Naive thymus-derived CD4-positive, alpha-beta T cell (primary cell): ENCODE measurements at regions not wholly inside any gene's neighbourhood (a gene's known extent, or its start where the extent isn't known, plus 50 kb on each side); places are given as distances from the start of the nearest gene placed in this dataset.

Experiments
- ATAC-seq: fragments of 150-1000 bp; cut with Tn5 transposase; 2 replicates; pipeline ENCODE4 v1.10.0; 2021; ENCODE audit warnings: mild to moderate bottlenecking, moderate library complexity
- CTCF ChIA-PET: fragments of 350-600 bp; sonication (Branson Sonifier 250); formaldehyde crosslinking; loops from one replicate; lab custom pipeline; 2021; ENCODE audit warnings: antibody characterized with exemption; lab: Charles Lee
- POLR2A ChIA-PET: fragments of 350-600 bp; sonication (Branson Sonifier 250); formaldehyde crosslinking; loops from one replicate; lab custom pipeline; 2021; ENCODE audit warnings: antibody characterized with exemption, inconsistent platforms; lab: Charles Lee
- DNase-seq, 9 donors: peaks; one replicate each; pipeline versions ENCODE4 v3.0.0 to v3.0.0-alpha.2; 2020 to 2022; ENCODE audit warnings: mixed read lengths in 1 of 9
- H3K27ac ChIP-seq: one replicate; pipeline ENCODE4 v1.7.0; 2013; ENCODE audit warnings: mild to moderate bottlenecking, low read depth, low read length, moderate library complexity
- H3K27me3 ChIP-seq, 2 donors: one replicate each; pipeline ENCODE4 v1.7.0; 2013; ENCODE audit warnings: low read length in 2 of 2, mild to moderate bottlenecking in 2 of 2, moderate library complexity in 2 of 2; ENCODE audit not compliant: control insufficient read depth in 2 of 2, insufficient read depth in 2 of 2
- H3K36me3 ChIP-seq, 3 experiments: 1 replicate in 2 of 3; 2 replicates in 1 of 3; pipeline ENCODE4 v1.7.0; 2013; ENCODE audit warnings: low read length in 3 of 3, mild to moderate bottlenecking in 3 of 3, moderate library complexity in 1 of 3; ENCODE audit not compliant: insufficient read depth in 3 of 3, control insufficient read depth in 2 of 3
- H3K4me1 ChIP-seq, 2 donors: one replicate each; pipeline ENCODE4 v1.7.0; 2013; ENCODE audit warnings: low read length in 2 of 2, mild to moderate bottlenecking in 2 of 2, moderate library complexity in 1 of 2; ENCODE audit not compliant: control insufficient read depth in 2 of 2, insufficient read depth in 2 of 2
- H3K4me3 ChIP-seq: 2 replicates; pipeline ENCODE4 v1.7.0; 2013; ENCODE audit warnings: mild to moderate bottlenecking, low read length
- H3K9me3 ChIP-seq, 3 experiments: 1 replicate in 2 of 3; 2 replicates in 1 of 3; pipeline ENCODE4 v1.7.0; 2013; ENCODE audit warnings: low read length in 3 of 3; ENCODE audit not compliant: control insufficient read depth in 2 of 3
- H3K27ac Mint-ChIP-seq, 9 donors: one replicate each; pipeline ENCODE4 v1.8.0; 2020 to 2022; ENCODE audit warnings: mixed read lengths in 9 of 9, mild to moderate bottlenecking in 8 of 9, moderate library complexity in 5 of 9, inconsistent platforms in 2 of 9
- H3K27me3 Mint-ChIP-seq, 5 donors: one replicate each; pipeline ENCODE4 v1.8.0; 2021 to 2022; ENCODE audit warnings: mixed read lengths in 5 of 5, mild to moderate bottlenecking in 1 of 5
- H3K36me3 Mint-ChIP-seq, 5 donors: one replicate each; pipeline ENCODE4 v1.8.0; 2020 to 2022; ENCODE audit warnings: mixed read lengths in 5 of 5, mild to moderate bottlenecking in 3 of 5, inconsistent platforms in 1 of 5
- H3K4me1 Mint-ChIP-seq, 7 donors: one replicate each; pipeline ENCODE4 v1.8.0; 2020 to 2022; ENCODE audit warnings: mixed read lengths in 7 of 7, mild to moderate bottlenecking in 3 of 7, inconsistent platforms in 1 of 7
- H3K4me3 Mint-ChIP-seq, 10 donors: one replicate each; pipeline ENCODE4 v1.8.0; 2020 to 2022; ENCODE audit warnings: mild to moderate bottlenecking in 10 of 10, mixed read lengths in 10 of 10, moderate library complexity in 6 of 10, inconsistent platforms in 2 of 10
- H3K9me3 Mint-ChIP-seq, 11 donors: one replicate each; pipeline ENCODE4 v1.8.0; 2020 to 2022; ENCODE audit warnings: mixed read lengths in 11 of 11, mild to moderate bottlenecking in 4 of 11, inconsistent platforms in 1 of 11, moderate library complexity in 1 of 11
- intact Hi-C, 2 donors: fragments of 100-400 bp; cut with micrococcal nuclease; formaldehyde crosslinking; loops; one replicate each; pipeline ENCODE4 v1.15.1; 2023

DNA sequence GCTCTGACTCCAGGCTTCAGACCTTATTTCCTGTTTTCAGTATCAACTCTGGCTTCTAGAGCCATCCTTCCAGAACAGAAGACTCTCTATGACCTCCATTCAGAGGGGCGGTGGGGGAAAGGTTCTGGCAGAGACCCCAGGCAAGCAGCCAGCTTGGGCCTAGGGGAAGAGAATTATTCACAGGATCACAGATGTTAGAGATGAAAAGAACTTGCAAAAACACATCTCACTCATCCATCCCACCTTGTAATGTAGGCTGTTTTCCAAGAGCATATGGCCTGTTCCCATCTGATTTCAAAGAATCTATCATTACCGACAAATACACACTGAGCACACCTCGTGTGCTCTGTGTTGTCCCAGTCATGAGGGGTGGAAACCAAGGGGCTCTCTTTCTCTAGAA, 131.9 kb downstream of the GRIN2B start:
- Mint-ChIP-seq H3K27me3 (peaks cover 0 to 16% (median 10%) of the 10 kb centered on the region in 5 donors), H3K4me3 (no peak overlapping the region), H3K4me1 (no peaks in the 10 kb centered on the region), H3K36me3 (no peaks in the 10 kb centered on the region), H3K27ac (no peak overlapping the region), H3K9me3 (peaks cover 0 to 3% (median 0%) of the 10 kb centered on the region in 11 donors)
- intact Hi-C loops = no loop called here
- no peak for ATAC-seq
- ChIA-PET CTCF (no interaction called here), POLR2A (no interaction called here)
- Histone ChIP-seq H3K9me3 (no peaks in the 10 kb centered on the region), H3K36me3 (no peaks in the 10 kb centered on the region), H3K4me1 (no peaks in the 10 kb centered on the region), H3K4me3 (no peak overlapping the region), H3K27ac (no peak overlapping the region), H3K27me3 (no peaks in the 10 kb centered on the region)
- DNase-seq = no peak

DNA sequence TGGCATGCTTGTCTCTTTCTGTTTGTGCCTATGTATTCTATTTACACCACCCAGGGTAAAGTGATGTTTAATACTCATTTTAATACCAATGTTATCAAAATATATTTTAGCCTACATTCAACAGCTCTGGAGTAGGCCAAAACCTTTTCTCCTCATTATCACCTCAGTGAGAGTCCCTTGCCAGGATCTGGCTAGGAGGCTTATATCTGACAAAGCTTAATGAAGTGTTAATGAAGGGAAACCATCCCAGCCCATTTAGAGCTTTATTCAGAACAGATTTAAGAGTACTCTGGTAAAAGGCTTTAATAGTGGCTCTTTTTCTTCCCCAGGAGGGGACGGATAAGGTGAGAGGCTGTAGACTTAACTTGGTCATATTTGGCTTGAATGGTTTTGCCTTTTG, 137.6 kb downstream of the GRIN2B start:
- H3K27ac Mint-ChIP-seq = no peak overlapping the region
- intact Hi-C loops = no loop called here
- POLR2A ChIA-PET = no interaction called here
- Histone ChIP-seq H3K27me3 (no peaks in the 10 kb centered on the region), H3K4me3 (no peak overlapping the region), H3K36me3 (no peaks in the 10 kb centered on the region), H3K27ac (no peak overlapping the region), H3K9me3 (no peaks in the 10 kb centered on the region), H3K4me1 (no peaks in the 10 kb centered on the region)
- no peaks in the 10 kb centered on the region for H3K36me3 Mint-ChIP-seq
- no peaks in the 10 kb centered on the region for H3K4me1 Mint-ChIP-seq
- DNase-seq = no peak
- no peak overlapping the region for H3K4me3 Mint-ChIP-seq
- ATAC-seq = no peak
- H3K9me3 Mint-ChIP-seq = peaks cover 0 to 1% (median 0%) of the 10 kb centered on the region in 11 donors
- H3K27me3 Mint-ChIP-seq = peaks cover 0 to 15% (median 13%) of the 10 kb centered on the region in 5 donors
- CTCF ChIA-PET = no interaction called here

DNA sequence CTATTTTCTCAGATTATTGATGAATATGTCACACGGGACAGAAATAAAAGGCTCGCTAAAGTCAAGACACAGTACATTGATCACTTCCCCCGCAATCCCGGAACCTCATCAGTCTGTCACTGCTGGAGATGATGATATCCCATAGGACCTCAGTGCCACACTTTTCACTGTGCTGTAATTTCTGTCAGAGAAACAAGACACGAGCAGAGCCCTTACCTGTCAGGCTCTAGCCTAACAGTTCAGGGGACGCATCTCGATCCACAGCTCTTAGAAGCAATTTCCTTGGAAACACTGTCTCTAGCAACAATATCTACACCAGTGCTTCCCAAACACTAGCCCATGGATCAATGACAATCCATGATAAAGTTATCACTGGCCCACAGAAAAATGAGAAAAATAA, 140.0 kb downstream of the GRIN2B start:
- peaks cover 0 to 3% (median 0%) of the 10 kb centered on the region in 11 donors for H3K9me3 Mint-ChIP-seq
- no peaks in the 10 kb centered on the region for H3K4me1 Mint-ChIP-seq
- Histone ChIP-seq H3K4me3 (no peak overlapping the region), H3K27ac (no peak overlapping the region), H3K27me3 (no peaks in the 10 kb centered on the region), H3K4me1 (no peaks in the 10 kb centered on the region), H3K36me3 (no peaks in the 10 kb centered on the region), H3K9me3 (no peaks in the 10 kb centered on the region)
- no peak overlapping the region for H3K27ac Mint-ChIP-seq
- ATAC-seq = no peak
- no peak for DNase-seq
- CTCF ChIA-PET = no interaction called here
- H3K36me3 Mint-ChIP-seq = no peaks in the 10 kb centered on the region
- no peak overlapping the region for H3K4me3 Mint-ChIP-seq
- POLR2A ChIA-PET = no interaction called here
- H3K27me3 Mint-ChIP-seq = peaks cover 0 to 17% (median 9%) of the 10 kb centered on the region in 5 donors
- intact Hi-C loops = no loop called here

DNA sequence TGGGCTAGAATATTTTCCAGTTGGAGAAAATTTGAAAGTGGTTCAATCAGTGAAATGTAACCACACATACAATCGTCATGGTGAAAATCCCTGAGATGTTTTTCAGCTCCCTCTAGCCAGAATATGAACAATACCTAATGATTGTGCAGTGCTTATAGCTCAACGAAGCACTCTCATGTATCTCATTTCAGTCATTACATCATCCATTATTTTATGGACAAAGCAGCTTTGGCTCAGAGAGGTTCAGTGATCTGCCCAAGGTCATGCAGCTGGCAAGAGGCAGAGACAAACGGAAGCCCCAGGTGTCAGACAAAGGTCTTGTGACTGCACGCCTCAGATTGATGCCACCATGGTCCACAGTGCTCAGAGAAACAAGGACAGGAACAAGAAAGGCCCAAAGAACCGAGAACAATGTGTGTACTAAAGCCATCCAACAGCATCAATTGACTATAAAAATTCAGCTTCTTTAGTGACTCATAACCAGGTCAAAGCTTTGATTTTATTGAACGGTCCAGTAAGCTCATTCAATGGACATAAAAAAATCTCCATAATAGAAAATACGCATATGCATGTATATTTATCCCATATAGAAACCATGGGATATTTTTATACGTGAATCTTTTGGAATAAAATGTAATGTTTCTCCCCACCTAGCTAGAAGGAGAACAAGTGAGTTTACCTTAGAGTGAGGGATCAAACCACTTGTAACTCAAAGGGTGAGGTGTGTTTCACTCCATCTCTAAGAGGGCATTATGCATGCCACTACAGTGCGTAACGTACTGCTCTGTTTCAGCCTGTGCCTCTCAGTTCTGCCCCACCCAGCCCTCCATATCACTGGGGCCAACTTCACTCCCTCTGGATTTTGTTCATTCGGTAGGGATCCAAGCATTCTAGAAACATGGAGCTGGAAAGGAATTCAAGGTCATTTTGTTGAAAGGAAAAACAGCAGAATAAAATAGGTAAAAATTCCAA, 141.8 kb downstream of the GRIN2B start:
- no peaks in the 10 kb centered on the region for H3K4me1 ChIP-seq
- H3K36me3 Mint-ChIP-seq = no peaks in the 10 kb centered on the region
- no peaks in the 10 kb centered on the region for H3K9me3 ChIP-seq
- no peak overlapping the region for H3K4me3 ChIP-seq
- peaks cover 0 to 31% (median 5%) of the 10 kb centered on the region in 5 donors for H3K27me3 Mint-ChIP-seq
- ATAC-seq (no peak), DNase-seq (no peak)
- no peaks in the 10 kb centered on the region for H3K4me1 Mint-ChIP-seq
- CTCF ChIA-PET = no interaction called here
- no peak overlapping the region for H3K27ac Mint-ChIP-seq
- no peaks in the 10 kb centered on the region for H3K27me3 ChIP-seq
- no peaks in the 10 kb centered on the region for H3K36me3 ChIP-seq
- POLR2A ChIA-PET = no interaction called here
- H3K4me3 Mint-ChIP-seq = no peak overlapping the region
- H3K9me3 Mint-ChIP-seq = peaks cover 0 to 1% (median 0%) of the 10 kb centered on the region in 11 donors
- intact Hi-C loops = no loop called here
- H3K27ac ChIP-seq = no peak overlapping the region

DNA sequence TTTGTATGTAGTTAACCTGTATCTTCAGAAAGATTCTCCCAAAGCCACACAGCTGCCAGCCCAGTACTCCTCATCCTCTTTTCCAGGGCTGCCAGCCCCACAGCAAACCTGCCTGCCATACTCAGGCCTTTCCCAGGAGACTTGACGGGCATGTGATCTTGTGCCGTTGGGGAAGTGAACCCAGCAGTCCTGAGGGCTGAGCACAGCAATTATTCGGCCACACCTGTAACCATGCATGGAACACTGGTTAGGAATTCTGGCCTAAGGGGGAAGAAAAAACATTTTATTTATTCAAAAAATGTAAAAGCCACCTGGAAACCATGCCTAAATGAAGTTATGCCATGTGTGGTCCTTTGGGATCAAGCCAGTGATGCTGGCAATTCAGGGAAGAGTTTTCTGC, 145.3 kb downstream of the GRIN2B start:
- intact Hi-C loops = no loop called here
- CTCF ChIA-PET = no interaction called here
- H3K4me3 Mint-ChIP-seq = no peak overlapping the region
- Histone ChIP-seq H3K4me1 (no peaks in the 10 kb centered on the region), H3K36me3 (no peaks in the 10 kb centered on the region), H3K27me3 (no peaks in the 10 kb centered on the region), H3K9me3 (no peaks in the 10 kb centered on the region), H3K4me3 (no peak overlapping the region), H3K27ac (no peak overlapping the region)
- peaks cover 0 to 2% (median 0%) of the 10 kb centered on the region in 11 donors for H3K9me3 Mint-ChIP-seq
- H3K4me1 Mint-ChIP-seq = no peaks in the 10 kb centered on the region
- ATAC-seq = no peak
- H3K36me3 Mint-ChIP-seq = no peaks in the 10 kb centered on the region
- H3K27me3 Mint-ChIP-seq = peaks cover 0 to 30% (median 5%) of the 10 kb centered on the region in 5 donors
- POLR2A ChIA-PET = no interaction called here
- DNase-seq = no peak
- H3K27ac Mint-ChIP-seq = no peak overlapping the region

DNA sequence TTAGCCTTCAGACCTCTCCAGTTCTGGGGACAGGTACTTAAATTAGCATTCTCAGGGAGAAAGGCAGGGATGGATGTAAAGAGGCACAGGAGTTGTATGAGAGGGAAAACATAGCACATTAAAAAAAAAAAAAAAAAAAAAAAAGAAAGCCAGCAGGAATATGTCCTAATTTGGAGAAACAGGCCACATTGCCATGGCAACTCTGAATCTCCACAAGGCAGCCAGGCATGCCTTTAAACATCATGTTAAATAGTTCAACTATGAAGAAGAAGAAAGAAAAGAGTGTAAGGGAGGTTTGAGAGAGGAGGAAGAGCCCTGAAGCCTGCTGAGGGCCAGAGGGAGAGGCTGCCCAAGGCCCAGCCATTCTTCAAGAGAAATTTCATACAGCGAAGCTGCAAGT, 145.8 kb downstream of the GRIN2B start:
- Histone ChIP-seq H3K36me3 (no peaks in the 10 kb centered on the region), H3K4me1 (no peaks in the 10 kb centered on the region), H3K27me3 (no peaks in the 10 kb centered on the region), H3K27ac (no peak overlapping the region), H3K4me3 (no peak overlapping the region), H3K9me3 (no peaks in the 10 kb centered on the region)
- DNase-seq (no peak), ATAC-seq (no peak)
- POLR2A ChIA-PET = no interaction called here
- no peak overlapping the region for H3K4me3 Mint-ChIP-seq
- H3K4me1 Mint-ChIP-seq = no peaks in the 10 kb centered on the region
- CTCF ChIA-PET = no interaction called here
- no peak overlapping the region for H3K27ac Mint-ChIP-seq
- intact Hi-C loops = no loop called here
- no peaks in the 10 kb centered on the region for H3K36me3 Mint-ChIP-seq
- H3K9me3 Mint-ChIP-seq = peaks cover 0 to 2% (median 0%) of the 10 kb centered on the region in 11 donors
- peaks cover 0 to 29% (median 5%) of the 10 kb centered on the region in 5 donors for H3K27me3 Mint-ChIP-seq

DNA sequence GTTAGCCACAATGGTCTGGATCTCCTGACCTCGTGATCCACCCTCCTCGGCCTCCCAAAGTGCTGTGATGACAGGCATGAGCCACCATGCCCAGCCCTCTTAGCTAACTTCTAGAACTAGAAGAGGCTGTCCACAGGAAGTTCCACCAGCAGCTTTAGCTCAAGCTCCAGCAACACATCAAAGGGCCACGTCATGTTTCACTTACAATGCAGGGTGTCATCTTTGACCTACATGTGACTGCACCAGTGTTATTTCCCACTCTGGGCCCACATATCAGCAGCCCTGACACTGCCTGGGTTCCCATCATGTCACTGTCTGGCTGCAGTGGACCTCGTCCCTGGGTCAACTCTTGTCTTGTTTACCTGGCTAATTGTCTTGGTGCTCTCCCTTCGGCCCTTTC, 147.2 kb downstream of the GRIN2B start:
- no peak overlapping the region for H3K27ac ChIP-seq

More for the DNA sequence above, 147.2 kb downstream of the GRIN2B start:
- DNase-seq (no peak), ATAC-seq (no peak)
- CTCF ChIA-PET = no interaction called here
- Mint-ChIP-seq H3K36me3 (no peaks in the 10 kb centered on the region), H3K4me3 (no peak overlapping the region), H3K27me3 (peaks cover 0 to 29% (median 5%) of the 10 kb centered on the region in 5 donors), H3K4me1 (no peaks in the 10 kb centered on the region), H3K27ac (no peak overlapping the region), H3K9me3 (peaks cover 0 to 2% (median 0%) of the 10 kb centered on the region in 11 donors)
- H3K9me3 ChIP-seq = no peaks in the 10 kb centered on the region
- no peaks in the 10 kb centered on the region for H3K4me1 ChIP-seq
- intact Hi-C loops = no loop called here
- no peaks in the 10 kb centered on the region for H3K27me3 ChIP-seq
- POLR2A ChIA-PET = no interaction called here
- no peak overlapping the region for H3K4me3 ChIP-seq
- no peaks in the 10 kb centered on the region for H3K36me3 ChIP-seq
